ENCODE measurements at regions not wholly inside any gene's neighbourhood (a gene's known extent, or its start where the extent isn't known, plus 50 kb on each side); places are given as distances from the start of the nearest gene placed in this dataset.

GRCh38 chr9:86526021-86526420, 171.8 kb upstream of the TUT7 start:
- Histone ChIP-seq H3K9ac (ENCODE audit: low read length) (no peak overlapping the region), H3K27me3 (ENCODE audit: control insufficient read depth, insufficient read depth, low read length) (no peaks in the 10 kb centered on the region), H3K4me3 (ENCODE audit: low read depth, low read length) (no peak overlapping the region), H3K4me1 (ENCODE audit: control insufficient read depth, insufficient read depth, low read length) (no peaks in the 10 kb centered on the region), H3K27ac (ENCODE audit: low read depth, low read length) (no peak overlapping the region), H3K9me3 (ENCODE audit: control insufficient read depth, insufficient read depth, low read depth, low read length) (no peaks in the 10 kb centered on the region), H3K36me3 (ENCODE audit: control insufficient read depth, insufficient read depth, low read length) (no peaks in the 10 kb centered on the region)

- no peaks in the 10 kb centered on the region for H3K4me1 ChIP-seq (ENCODE audit: control insufficient read depth, insufficient read depth, low read length)
- H3K4me3 ChIP-seq (ENCODE audit: low read depth, low read length): no peak overlapping the region
- H3K9me3 ChIP-seq (ENCODE audit: control insufficient read depth, insufficient read depth, low read depth, low read length): no peaks in the 10 kb centered on the region
- H3K27me3 ChIP-seq (ENCODE audit: control insufficient read depth, insufficient read depth, low read length): no peaks in the 10 kb centered on the region
- no peaks in the 10 kb centered on the region for H3K36me3 ChIP-seq (ENCODE audit: control insufficient read depth, insufficient read depth, low read length)
- no peak overlapping the region for H3K27ac ChIP-seq (ENCODE audit: low read depth, low read length)
- no peak overlapping the region for H3K9ac ChIP-seq (ENCODE audit: low read length)
Measured at GRCh38 chr9:86525182-86525581, 171.0 kb upstream of the TUT7 start.

DNA sequence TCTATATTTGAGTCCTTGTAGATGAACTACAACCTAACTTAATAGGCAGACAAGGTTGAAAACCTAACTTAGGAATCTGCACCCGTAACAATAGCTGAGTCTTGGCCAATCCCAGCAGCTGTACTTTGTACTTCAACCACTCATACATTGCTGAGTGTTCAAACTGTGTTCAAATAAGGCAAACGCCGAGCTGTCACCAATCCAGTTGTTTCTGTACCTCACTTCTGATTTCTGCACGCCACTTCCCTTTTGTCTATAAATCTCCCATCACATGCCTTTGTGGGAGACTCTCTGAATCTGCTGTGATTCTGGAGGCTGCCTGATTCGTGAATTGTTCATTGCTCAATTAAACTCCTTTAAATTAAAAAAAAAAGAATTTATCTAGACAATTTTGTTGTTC, 167.8 kb upstream of the TUT7 start:
- Histone ChIP-seq H3K4me1 (ENCODE audit: control insufficient read depth, insufficient read depth, low read length) (no peaks in the 10 kb centered on the region), H3K27ac (ENCODE audit: low read depth, low read length) (no peak overlapping the region), H3K9ac (ENCODE audit: low read length) (no peak overlapping the region), H3K27me3 (ENCODE audit: control insufficient read depth, insufficient read depth, low read length) (no peaks in the 10 kb centered on the region), H3K4me3 (ENCODE audit: low read depth, low read length) (no peak overlapping the region), H3K9me3 (ENCODE audit: control insufficient read depth, insufficient read depth, low read depth, low read length) (no peaks in the 10 kb centered on the region), H3K36me3 (ENCODE audit: control insufficient read depth, insufficient read depth, low read length) (no peaks in the 10 kb centered on the region)

GRCh38 chr9:86521322-86521721, 167.1 kb upstream of the TUT7 start:
- H3K4me1 ChIP-seq (ENCODE audit: control insufficient read depth, insufficient read depth, low read length): no peaks in the 10 kb centered on the region
- no peaks in the 10 kb centered on the region for H3K27me3 ChIP-seq (ENCODE audit: control insufficient read depth, insufficient read depth, low read length)
- no peak overlapping the region for H3K9ac ChIP-seq (ENCODE audit: low read length)
- H3K9me3 ChIP-seq (ENCODE audit: control insufficient read depth, insufficient read depth, low read depth, low read length): no peaks in the 10 kb centered on the region
- no peak overlapping the region for H3K4me3 ChIP-seq (ENCODE audit: low read depth, low read length)
- no peak overlapping the region for H3K27ac ChIP-seq (ENCODE audit: low read depth, low read length)
- no peaks in the 10 kb centered on the region for H3K36me3 ChIP-seq (ENCODE audit: control insufficient read depth, insufficient read depth, low read length)

- H3K4me1 ChIP-seq (ENCODE audit: control insufficient read depth, insufficient read depth, low read length): no peaks in the 10 kb centered on the region
- H3K9me3 ChIP-seq (ENCODE audit: control insufficient read depth, insufficient read depth, low read depth, low read length): no peaks in the 10 kb centered on the region
- no peak overlapping the region for H3K4me3 ChIP-seq (ENCODE audit: low read depth, low read length)
- H3K36me3 ChIP-seq (ENCODE audit: control insufficient read depth, insufficient read depth, low read length): no peaks in the 10 kb centered on the region
- no peak overlapping the region for H3K9ac ChIP-seq (ENCODE audit: low read length)
- H3K27me3 ChIP-seq (ENCODE audit: control insufficient read depth, insufficient read depth, low read length): no peaks in the 10 kb centered on the region
- no peak overlapping the region for H3K27ac ChIP-seq (ENCODE audit: low read depth, low read length)
Measured at GRCh38 chr9:86519066-86519615, 164.9 kb upstream of the TUT7 start.

DNA sequence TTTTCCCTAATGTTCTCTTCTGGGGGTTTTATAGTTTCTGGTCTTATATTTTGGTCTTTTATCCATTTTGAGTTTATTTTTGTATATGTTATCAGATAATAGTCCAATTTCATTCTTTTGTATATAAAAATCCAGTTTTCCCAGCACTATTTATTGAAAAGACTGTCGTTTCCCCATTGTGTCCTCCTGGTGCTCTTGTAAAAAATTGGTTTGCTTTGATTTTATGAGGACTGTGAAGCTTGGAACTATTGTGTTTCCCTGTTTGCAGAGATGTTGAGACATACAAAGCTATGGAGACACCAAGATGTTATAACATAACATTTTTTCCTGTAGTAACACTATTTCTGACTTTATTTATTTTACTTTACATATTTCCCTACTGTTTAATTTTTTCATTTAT, 163.3 kb upstream of the TUT7 start:
- Histone ChIP-seq H3K4me1 (ENCODE audit: control insufficient read depth, insufficient read depth, low read length) (no peaks in the 10 kb centered on the region), H3K36me3 (ENCODE audit: control insufficient read depth, insufficient read depth, low read length) (no peaks in the 10 kb centered on the region), H3K9me3 (ENCODE audit: control insufficient read depth, insufficient read depth, low read depth, low read length) (no peaks in the 10 kb centered on the region), H3K27ac (ENCODE audit: low read depth, low read length) (no peak overlapping the region), H3K9ac (ENCODE audit: low read length) (no peak overlapping the region), H3K4me3 (ENCODE audit: low read depth, low read length) (no peak overlapping the region), H3K27me3 (ENCODE audit: control insufficient read depth, insufficient read depth, low read length) (no peaks in the 10 kb centered on the region)

DNA sequence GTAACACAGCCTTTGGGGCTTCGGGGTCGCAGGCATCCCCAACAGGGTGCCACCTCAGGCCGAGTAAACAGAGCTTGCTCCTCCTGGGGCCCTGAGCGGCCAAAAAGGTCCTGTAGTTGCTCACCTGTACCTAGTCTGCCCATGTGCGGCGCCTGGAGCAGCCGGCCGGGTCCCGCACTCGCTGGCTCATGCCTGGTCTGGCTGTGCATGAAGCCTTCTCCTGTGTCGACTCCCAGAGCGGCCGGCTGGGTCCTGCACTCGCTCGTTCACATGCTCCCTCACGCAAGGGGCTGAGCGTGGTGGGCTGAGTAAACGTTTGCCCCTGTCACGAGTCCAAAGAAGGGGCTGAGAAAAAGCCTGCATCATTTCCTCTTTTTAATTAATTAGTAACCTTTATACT, 162.4 kb upstream of the TUT7 start:
- no peak overlapping the region for H3K9ac ChIP-seq (ENCODE audit: low read length)
- H3K27ac ChIP-seq (ENCODE audit: low read depth, low read length): no peak overlapping the region
- H3K9me3 ChIP-seq (ENCODE audit: control insufficient read depth, insufficient read depth, low read depth, low read length): no peaks in the 10 kb centered on the region
- no peaks in the 10 kb centered on the region for H3K27me3 ChIP-seq (ENCODE audit: control insufficient read depth, insufficient read depth, low read length)
- H3K36me3 ChIP-seq (ENCODE audit: control insufficient read depth, insufficient read depth, low read length): no peaks in the 10 kb centered on the region
- H3K4me1 ChIP-seq (ENCODE audit: control insufficient read depth, insufficient read depth, low read length): no peaks in the 10 kb centered on the region
- H3K4me3 ChIP-seq (ENCODE audit: low read depth, low read length): no peak overlapping the region

DNA sequence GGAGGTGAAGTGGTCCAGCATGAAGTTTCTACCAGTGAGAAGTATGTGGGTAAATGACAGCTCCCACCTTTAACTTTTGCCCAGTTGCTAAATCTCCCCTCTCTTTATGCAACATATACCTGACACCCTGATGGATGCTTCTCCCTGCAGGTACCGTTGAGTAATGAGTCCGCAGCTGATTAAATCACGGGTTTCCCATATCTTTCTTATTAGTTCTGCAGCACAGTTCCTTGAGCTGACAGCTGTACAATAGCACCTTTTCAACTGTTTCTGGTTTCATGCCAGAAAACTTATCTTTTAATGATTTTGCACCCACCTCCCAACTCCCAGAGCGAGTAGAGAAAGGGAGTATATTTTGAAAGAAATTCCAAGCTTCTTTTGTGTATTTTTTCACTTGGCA, 161.0 kb upstream of the TUT7 start:
- H3K27me3 ChIP-seq (ENCODE audit: control insufficient read depth, insufficient read depth, low read length): no peaks in the 10 kb centered on the region
- no peak overlapping the region for H3K27ac ChIP-seq (ENCODE audit: low read depth, low read length)
- H3K4me3 ChIP-seq (ENCODE audit: low read depth, low read length): no peak overlapping the region
- no peaks in the 10 kb centered on the region for H3K36me3 ChIP-seq (ENCODE audit: control insufficient read depth, insufficient read depth, low read length)
- no peaks in the 10 kb centered on the region for H3K9me3 ChIP-seq (ENCODE audit: control insufficient read depth, insufficient read depth, low read depth, low read length)
- no peak overlapping the region for H3K9ac ChIP-seq (ENCODE audit: low read length)
- no peaks in the 10 kb centered on the region for H3K4me1 ChIP-seq (ENCODE audit: control insufficient read depth, insufficient read depth, low read length)

DNA sequence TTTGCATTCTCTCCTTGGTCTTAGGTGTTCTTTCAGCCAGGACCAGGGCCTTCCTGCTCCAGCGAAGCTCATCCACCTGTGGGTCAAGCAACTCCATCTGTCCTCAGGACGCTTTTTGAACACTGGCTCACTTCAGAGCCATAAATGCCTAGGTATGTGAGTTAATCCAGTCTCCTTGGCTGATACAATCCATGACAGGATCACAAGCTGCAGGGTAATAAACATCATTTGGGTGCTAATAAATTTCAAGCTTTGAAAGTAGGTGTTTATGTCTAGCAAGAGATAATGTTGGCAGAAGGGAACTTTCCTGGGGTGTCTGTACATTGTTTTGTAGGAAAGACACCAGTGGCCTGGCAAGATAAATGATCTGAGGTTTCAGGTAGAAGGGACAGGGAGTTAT, 159.2 kb upstream of the TUT7 start:
- Histone ChIP-seq H3K9ac (ENCODE audit: low read length) (no peak overlapping the region), H3K27me3 (ENCODE audit: control insufficient read depth, insufficient read depth, low read length) (no peaks in the 10 kb centered on the region), H3K4me3 (ENCODE audit: low read depth, low read length) (no peak overlapping the region), H3K36me3 (ENCODE audit: control insufficient read depth, insufficient read depth, low read length) (no peaks in the 10 kb centered on the region), H3K4me1 (ENCODE audit: control insufficient read depth, insufficient read depth, low read length) (no peaks in the 10 kb centered on the region), H3K9me3 (ENCODE audit: control insufficient read depth, insufficient read depth, low read depth, low read length) (no peaks in the 10 kb centered on the region), H3K27ac (ENCODE audit: low read depth, low read length) (no peak overlapping the region)

- H3K9ac ChIP-seq (ENCODE audit: low read length): no peak overlapping the region
- H3K4me3 ChIP-seq (ENCODE audit: low read depth, low read length): no peak overlapping the region
- no peaks in the 10 kb centered on the region for H3K9me3 ChIP-seq (ENCODE audit: control insufficient read depth, insufficient read depth, low read depth, low read length)
- no peaks in the 10 kb centered on the region for H3K36me3 ChIP-seq (ENCODE audit: control insufficient read depth, insufficient read depth, low read length)
- H3K27ac ChIP-seq (ENCODE audit: low read depth, low read length): no peak overlapping the region
- no peaks in the 10 kb centered on the region for H3K27me3 ChIP-seq (ENCODE audit: control insufficient read depth, insufficient read depth, low read length)
- no peaks in the 10 kb centered on the region for H3K4me1 ChIP-seq (ENCODE audit: control insufficient read depth, insufficient read depth, low read length)
Measured at GRCh38 chr9:86512929-86513328, 158.7 kb upstream of the TUT7 start.

DNA sequence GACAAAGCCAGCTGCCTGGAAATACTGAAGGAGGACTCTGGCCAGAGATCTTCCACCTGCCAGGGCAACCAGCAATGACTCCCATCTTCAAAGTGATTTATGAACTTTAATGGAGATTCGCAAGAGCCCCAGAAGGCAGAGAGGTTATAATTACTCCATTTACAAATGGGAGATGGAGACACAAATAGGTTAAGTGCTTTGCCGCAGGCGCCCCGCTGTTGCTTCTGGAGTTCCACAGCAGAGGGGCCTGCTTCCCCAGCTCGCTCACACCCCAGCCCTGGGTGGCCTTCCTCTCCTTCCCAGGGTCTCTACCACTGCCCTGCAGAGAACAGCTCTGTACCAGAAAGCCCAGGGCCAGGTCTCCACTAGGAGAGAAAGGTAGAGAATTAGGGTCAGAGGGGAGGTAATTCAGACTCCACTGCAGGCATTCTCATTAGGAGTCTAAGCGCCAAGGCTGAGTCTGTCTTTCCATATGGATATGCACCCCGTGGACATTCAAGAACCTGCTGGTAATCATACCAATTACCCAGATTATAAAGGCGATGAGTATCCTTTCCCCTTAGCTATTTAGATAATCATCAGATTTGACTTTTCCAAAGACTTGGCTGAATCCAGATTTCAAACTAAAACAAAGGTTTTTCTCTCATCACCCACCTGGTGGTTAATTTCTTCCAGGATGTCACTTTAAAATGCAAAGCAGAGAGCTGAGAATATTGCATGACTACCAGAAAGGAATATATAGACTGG, 157.6 kb upstream of the TUT7 start:
- H3K4me1 ChIP-seq (ENCODE audit: control insufficient read depth, insufficient read depth, low read length): no peaks in the 10 kb centered on the region
- no peaks in the 10 kb centered on the region for H3K9me3 ChIP-seq (ENCODE audit: control insufficient read depth, insufficient read depth, low read depth, low read length)
- no peaks in the 10 kb centered on the region for H3K36me3 ChIP-seq (ENCODE audit: control insufficient read depth, insufficient read depth, low read length)
- H3K9ac ChIP-seq (ENCODE audit: low read length): no peak overlapping the region
- no peaks in the 10 kb centered on the region for H3K27me3 ChIP-seq (ENCODE audit: control insufficient read depth, insufficient read depth, low read length)
- H3K4me3 ChIP-seq (ENCODE audit: low read depth, low read length): no peak overlapping the region
- no peak overlapping the region for H3K27ac ChIP-seq (ENCODE audit: low read depth, low read length)
